ENCODE measurements at regions not wholly inside any gene's neighbourhood (a gene's known extent, or its start where the extent isn't known, plus 50 kb on each side); places are given as distances from the start of the nearest gene placed in this dataset.

- DNase-seq, result no peak
Observed at GRCh38 chr19:29400917-29401711, 124.7 kb upstream of the VSTM2B start.

GRCh38 chr19:29401712-29402421 is 123.9 kb upstream of the VSTM2B start:
- no peak for DNase-seq

GRCh38 chr19:29402563-29402962 is 123.2 kb upstream of the VSTM2B start:
- no peak for DNase-seq

GRCh38 chr19:29404015-29404414 is 121.8 kb upstream of the VSTM2B start:
- peak; percentile 77 for DNase-seq

GRCh38 chr19:29404951-29405727 is 120.7 kb upstream of the VSTM2B start:
- DNase-seq, result peak; percentile 95

GRCh38 chr19:29405728-29405995 is 120.1 kb upstream of the VSTM2B start:
- no peak for DNase-seq

- DNase-seq, result no peak
Observed at GRCh38 chr19:29409076-29409862, 116.5 kb upstream of the VSTM2B start.

GRCh38 chr19:29410601-29411000 is 115.2 kb upstream of the VSTM2B start:
- DNase-seq, result no peak

- no peak for DNase-seq
Observed at GRCh38 chr19:29411113-29411581, 114.6 kb upstream of the VSTM2B start.

- DNase-seq, result no peak
Observed at GRCh38 chr19:29413435-29413834, 112.4 kb upstream of the VSTM2B start.

- no peak for DNase-seq
Observed at GRCh38 chr19:29415507-29415906, 110.3 kb upstream of the VSTM2B start.

- peak; percentile 90 for DNase-seq
Observed at GRCh38 chr19:29417048-29417447, 108.7 kb upstream of the VSTM2B start.

GRCh38 chr19:29418201-29418600 is 107.6 kb upstream of the VSTM2B start:
- DNase-seq, result no peak

GRCh38 chr19:29420065-29420464 is 105.7 kb upstream of the VSTM2B start:
- no peak for DNase-seq

- DNase-seq, result no peak
Observed at GRCh38 chr19:29420482-29421195, 105.2 kb upstream of the VSTM2B start.

GRCh38 chr19:29421196-29421545 is 104.6 kb upstream of the VSTM2B start:
- DNase-seq, result no peak

GRCh38 chr19:29422047-29422446 is 103.7 kb upstream of the VSTM2B start:
- DNase-seq, result no peak

- DNase-seq, result no peak
Observed at GRCh38 chr19:29422486-29423085, 103.2 kb upstream of the VSTM2B start.

GRCh38 chr19:29428071-29428470 is 97.7 kb upstream of the VSTM2B start:
- DNase-seq, result no peak

GRCh38 chr19:29429021-29429420 is 96.8 kb upstream of the VSTM2B start:
- DNase-seq, result no peak

GRCh38 chr19:29429581-29429980 is 96.2 kb upstream of the VSTM2B start:
- no peak for DNase-seq

GRCh38 chr19:29431332-29431731 is 94.5 kb upstream of the VSTM2B start:
- DNase-seq, result peak; percentile 5

Measured in NCI-H187 treated with DMSO at 0.1 percent for 48 hours (cell line).